ENCODE measurements at regions not wholly inside any gene's neighbourhood (a gene's known extent, or its start where the extent isn't known, plus 50 kb on each side); places are given as distances from the start of the nearest gene placed in this dataset.

DNA sequence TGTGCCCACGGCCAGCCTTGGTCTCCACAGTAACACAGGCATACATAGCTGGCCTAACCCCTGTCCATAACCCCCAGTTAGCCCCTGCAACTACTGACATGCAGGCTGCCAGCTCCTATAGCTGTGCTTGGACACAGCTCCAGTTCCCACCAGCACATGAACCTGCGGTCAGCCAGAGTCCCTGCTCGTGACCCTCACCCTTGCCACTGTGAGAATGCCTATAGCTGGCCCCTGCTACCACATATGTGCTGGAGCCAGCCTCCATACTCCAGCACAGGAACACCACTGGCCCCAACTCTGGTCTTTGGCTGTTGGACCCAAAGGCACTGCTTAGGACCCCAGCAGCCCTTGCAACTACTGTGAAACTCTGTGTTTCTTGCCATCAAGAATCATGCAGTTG lies 930.9 kb downstream of the ADGRL3 start:
- Mint-ChIP-seq H3K27me3 (no peaks in the 10 kb centered on the region), H3K9me3 (peaks cover 8% of the 10 kb centered on the region), H3K4me1 (no peaks in the 10 kb centered on the region), H3K36me3 (ENCODE audit: low read depth) (no peaks in the 10 kb centered on the region), H3K27ac (no peak overlapping the region), H3K4me3 (no peak overlapping the region)
- ChIA-PET CTCF (no interaction called here), POLR2A (no interaction called here)
- DNase-seq: no peak

DNA sequence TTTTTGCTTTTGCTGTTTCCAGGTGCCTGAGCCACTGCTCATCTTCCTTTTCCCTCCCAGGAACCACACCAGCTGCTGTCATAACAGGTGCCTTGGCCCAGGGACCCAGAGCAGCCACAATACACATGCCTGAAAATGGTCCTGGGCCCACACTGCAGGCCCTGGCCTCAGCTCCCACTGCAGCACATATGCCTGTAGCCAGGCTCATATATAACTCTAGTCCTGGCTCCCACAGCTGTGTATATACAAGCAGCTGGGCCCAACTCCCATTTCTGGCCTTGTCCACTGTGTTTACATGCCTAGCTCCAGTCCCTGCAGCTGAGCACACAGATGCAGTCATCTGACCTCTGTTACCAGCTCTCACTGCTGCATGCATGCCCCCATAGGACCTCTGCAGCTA lies 930.5 kb downstream of the ADGRL3 start:
- Mint-ChIP-seq H3K4me1 (no peaks in the 10 kb centered on the region), H3K4me3 (no peak overlapping the region), H3K27me3 (no peaks in the 10 kb centered on the region), H3K9me3 (peaks cover 8% of the 10 kb centered on the region), H3K27ac (no peak overlapping the region), H3K36me3 (ENCODE audit: low read depth) (no peaks in the 10 kb centered on the region)
- DNase-seq: no peak
- ChIA-PET POLR2A (no interaction called here), CTCF (no interaction called here)

DNA sequence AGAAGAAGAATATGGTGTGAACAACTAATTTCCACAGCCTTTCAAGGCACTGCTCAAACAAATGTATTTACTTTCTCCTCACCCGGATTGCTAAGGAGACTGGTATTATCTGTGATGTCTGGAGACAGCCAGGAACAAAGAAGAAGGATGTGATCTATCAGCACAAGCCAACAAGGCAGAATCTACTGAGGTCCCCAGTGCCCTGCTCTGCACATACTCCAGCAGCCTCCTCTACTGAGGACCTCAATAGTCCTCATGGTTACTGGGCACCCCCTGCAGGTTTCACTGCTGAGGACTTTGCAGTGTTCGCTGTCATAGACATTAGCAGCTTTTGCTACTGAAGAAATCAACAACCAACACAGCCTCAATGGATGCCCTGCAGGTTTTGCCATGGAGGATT lies 930.1 kb downstream of the ADGRL3 start:
- Mint-ChIP-seq H3K36me3 (ENCODE audit: low read depth) (no peaks in the 10 kb centered on the region), H3K4me3 (no peak overlapping the region), H3K4me1 (no peaks in the 10 kb centered on the region), H3K9me3 (peaks cover 8% of the 10 kb centered on the region), H3K27ac (no peak overlapping the region), H3K27me3 (no peaks in the 10 kb centered on the region)
- DNase-seq: no peak
- CTCF ChIA-PET: no interaction called here
- POLR2A ChIA-PET: no interaction called here

Data from activated CD4-positive, alpha-beta T cell treated with anti-CD3 and anti-CD28 coated beads, Interleukin-2, amount 10 ng/mL, durations not matched to agents 7 days and 5 days (primary cell).